H9 (cell line): ENCODE measurements at regions not wholly inside any gene's neighbourhood (a gene's known extent, or its start where the extent isn't known, plus 50 kb on each side); places are given as distances from the start of the nearest gene placed in this dataset.

ENCODE experiments used
- DNase-seq: peaks from one replicate; pipeline ENCODE4 v3.0.0-alpha.2; 2017
- H2AFZ ChIP-seq: one replicate; pipeline ENCODE4 v1.6.1; 2013; ENCODE audit warnings: mild to moderate bottlenecking, low read length, control low read depth, moderate library complexity
- H2AK5ac ChIP-seq: 2 replicates; pipeline ENCODE4 v1.6.1; 2013; ENCODE audit warnings: low read length, control low read depth, mixed read lengths; ENCODE audit not compliant: insufficient read length
- H2BK120ac ChIP-seq: one replicate; pipeline ENCODE4 v1.6.1; 2013; ENCODE audit warnings: low read depth, mild to moderate bottlenecking, low read length, control low read depth, inconsistent platforms; ENCODE audit not compliant: poor library complexity, severe bottlenecking
- H2BK12ac ChIP-seq: 2 replicates; pipeline ENCODE4 v1.6.1; 2013; ENCODE audit warnings: low read length, control low read depth, mixed read lengths, low read depth; ENCODE audit not compliant: insufficient read length
- H2BK15ac ChIP-seq: 2 replicates; pipeline ENCODE4 v1.6.1; 2013; ENCODE audit warnings: low read depth, low read length, control low read depth
- H2BK20ac ChIP-seq: one replicate; pipeline ENCODE4 v1.6.1; 2013; ENCODE audit warnings: low read depth, mild to moderate bottlenecking, low read length, control low read depth, inconsistent platforms; ENCODE audit not compliant: poor library complexity, severe bottlenecking
- H2BK5ac ChIP-seq: 2 replicates; pipeline ENCODE4 v1.6.1; 2013; ENCODE audit warnings: low read length, control low read depth, mixed read lengths; ENCODE audit not compliant: insufficient read length
- H3K14ac ChIP-seq: 2 replicates; pipeline ENCODE4 v1.6.1; 2013; ENCODE audit warnings: low read length, control low read depth; ENCODE audit not compliant: insufficient read depth
- H3K18ac ChIP-seq: 2 replicates; pipeline ENCODE4 v1.6.1; 2013; ENCODE audit warnings: low read depth, mild to moderate bottlenecking, mixed read lengths, low read length, control low read depth; ENCODE audit not compliant: insufficient read length
- H3K23ac ChIP-seq: 2 replicates; pipeline ENCODE4 v1.6.1; 2013; ENCODE audit warnings: low read length, control low read depth, mixed read lengths, low read depth; ENCODE audit not compliant: insufficient read length
- H3K23me2 ChIP-seq: 2 replicates; pipeline ENCODE4 v1.6.1; 2013; ENCODE audit warnings: low read depth, mild to moderate bottlenecking, mixed read lengths, low read length, control low read depth; ENCODE audit not compliant: insufficient read length, poor library complexity, severe bottlenecking
- H3K27ac ChIP-seq: 2 replicates; pipeline ENCODE4 v1.5.1; 2013; ENCODE audit warnings: low read length, control low read depth, mixed read lengths, low read depth; ENCODE audit not compliant: insufficient read length
- H3K27me3 ChIP-seq: 2 replicates; pipeline ENCODE4 v1.6.1; 2013; ENCODE audit warnings: low read length, control low read depth, inconsistent platforms; ENCODE audit not compliant: insufficient read depth
- H3K4ac ChIP-seq: 2 replicates; pipeline ENCODE4 v1.6.1; 2013; ENCODE audit warnings: low read depth, mild to moderate bottlenecking, control low read depth, inconsistent platforms, low read length, moderate library complexity
- H3K4me1 ChIP-seq: 2 replicates; pipeline ENCODE4 v1.6.1; 2013; ENCODE audit warnings: low read length, control low read depth, inconsistent platforms; ENCODE audit not compliant: insufficient read depth
- H3K4me2 ChIP-seq: 2 replicates; pipeline ENCODE4 v1.6.1; 2013; ENCODE audit warnings: low read length, control low read depth, mixed read lengths; ENCODE audit not compliant: insufficient read length, insufficient read depth
- H3K56ac ChIP-seq: 2 replicates; pipeline ENCODE4 v1.6.1; 2013; ENCODE audit warnings: low read depth, mild to moderate bottlenecking, mixed read lengths, low read length, control low read depth; ENCODE audit not compliant: insufficient read length
- H3K79me1 ChIP-seq: 2 replicates; pipeline ENCODE4 v1.6.1; 2013; ENCODE audit warnings: low read depth, mild to moderate bottlenecking, moderate library complexity, low read length, control low read depth, inconsistent platforms; ENCODE audit not compliant: insufficient read depth, poor library complexity, severe bottlenecking
- H3K79me2 ChIP-seq: 2 replicates; pipeline ENCODE4 v1.6.1; 2013; ENCODE audit warnings: low read length, control low read depth, inconsistent platforms; ENCODE audit not compliant: insufficient read depth
- H3K9ac ChIP-seq: 2 replicates; pipeline ENCODE4 v1.6.1; 2013; ENCODE audit warnings: low read length, control low read depth, mixed read lengths; ENCODE audit not compliant: insufficient read length; ENCODE audit errors: extremely low read depth
- H3K9me3 ChIP-seq: one replicate; pipeline ENCODE4 v1.6.1; 2013; ENCODE audit warnings: low read depth, low read length, inconsistent platforms; ENCODE audit not compliant: control insufficient read depth
- H3T11ph ChIP-seq: one replicate; pipeline ENCODE4 v1.6.1; 2013; ENCODE audit warnings: mild to moderate bottlenecking, low read length, control low read depth, inconsistent platforms
- H4K20me1 ChIP-seq: one replicate; pipeline ENCODE4 v1.6.1; 2013; ENCODE audit not compliant: control insufficient read depth, insufficient read length, insufficient read depth
- H4K5ac ChIP-seq: 2 replicates; pipeline ENCODE4 v1.6.1; 2013; ENCODE audit warnings: low read depth, mild to moderate bottlenecking, mixed read lengths, low read length, control low read depth; ENCODE audit not compliant: insufficient read length
- H4K8ac ChIP-seq: replicated peaks from 2 replicates; pipeline ENCODE4 v1.6.1; 2013; ENCODE audit warnings: low read length, control low read depth, mixed read lengths, low read depth; ENCODE audit not compliant: insufficient read length
- H4K91ac ChIP-seq: 2 replicates; pipeline ENCODE4 v1.6.1; 2013; ENCODE audit warnings: low read depth, mild to moderate bottlenecking, moderate library complexity, mixed read lengths, low read length, control low read depth; ENCODE audit not compliant: insufficient read length
- H3K27ac Mint-ChIP-seq, 3 experiments: 2 replicates in 2 of 3; 3 replicates in 1 of 3; pipeline ENCODE4 v1.8.0; 2020 to 2021; ENCODE audit warnings: mixed read lengths in 3 of 3, mild to moderate bottlenecking in 1 of 3, moderate library complexity in 1 of 3
- H3K27me3 Mint-ChIP-seq: 2 replicates; pipeline ENCODE4 v1.8.0; 2021; ENCODE audit warnings: low read depth, mild to moderate bottlenecking, moderate library complexity, mixed read lengths
- H3K36me3 Mint-ChIP-seq, 3 experiments: 2 replicates in 2 of 3; 3 replicates in 1 of 3; pipeline ENCODE4 v1.8.0; 2020 to 2021; ENCODE audit warnings: low read depth in 3 of 3, mixed read lengths in 3 of 3; ENCODE audit not compliant: insufficient read depth in 1 of 3
- H3K4me1 Mint-ChIP-seq, 2 experiments: 2 replicates each; pipeline ENCODE4 v1.8.0; 2020; ENCODE audit warnings: mixed read lengths in 2 of 2
- H3K4me3 Mint-ChIP-seq, 2 experiments: 2 replicates in 1 of 2; 3 replicates in 1 of 2; pipeline ENCODE4 v1.8.0; 2020 to 2021; ENCODE audit warnings: mild to moderate bottlenecking in 2 of 2, mixed read lengths in 2 of 2, moderate library complexity in 1 of 2
- H3K9me3 Mint-ChIP-seq, 2 experiments: 2 replicates in 1 of 2; 3 replicates in 1 of 2; pipeline ENCODE4 v1.8.0; 2020; ENCODE audit warnings: mild to moderate bottlenecking in 2 of 2, mixed read lengths in 2 of 2, moderate library complexity in 1 of 2
- CTCF ChIP-seq: fragments of 200-600 bp; sonication (generic); conservative IDR thresholded peaks from 3 replicates; pipeline ENCODE4 v1.8.0; 2021; ENCODE audit warnings: antibody characterized with exemption, mild to moderate bottlenecking
- WGBS: extraction: QIAGEN DNeasy Blood & Tissue Kit; methylation state at CpG from one replicate; pipeline ENCODE4 v1.1.7; 2013; ENCODE audit warnings: missing lambda C conversion rate, low lambda C conversion rate, mixed read lengths; ENCODE audit not compliant: insufficient read length; ENCODE audit errors: extremely low coverage; 5-methylcytosine and 5-hydroxymethylcytosine counted together

- H3K18ac ChIP-seq = no peak overlapping the region
- H3K4me2 ChIP-seq = no peak overlapping the region
- no peaks in the 10 kb centered on the region for H3K27me3 ChIP-seq
- no peak overlapping the region for H3T11ph ChIP-seq
- peaks cover 0 to 1% (median 0%) of the 10 kb centered on the region in 3 experiments; a peak in 3 of 7 replicates for H3K36me3 Mint-ChIP-seq
- no peaks in the 10 kb centered on the region for H3K4me1 Mint-ChIP-seq
- no peak overlapping the region for H3K27ac Mint-ChIP-seq
- no peaks in the 10 kb centered on the region for H3K27me3 Mint-ChIP-seq
- no peak overlapping the region for H2AK5ac ChIP-seq
- H3K4ac ChIP-seq = no peak overlapping the region
- H3K56ac ChIP-seq = no peak overlapping the region
- no peak overlapping the region for H3K27ac ChIP-seq
- H3K4me1 ChIP-seq = no peaks in the 10 kb centered on the region
- H3K9me3 ChIP-seq = no peaks in the 10 kb centered on the region
- H4K5ac ChIP-seq = no peak overlapping the region
- H3K4me3 Mint-ChIP-seq = no peak overlapping the region
- H4K8ac ChIP-seq = no peak overlapping the region
- H2AFZ ChIP-seq = no peak overlapping the region
- no peak overlapping the region for H2BK12ac ChIP-seq
- no peak overlapping the region for H3K9ac ChIP-seq
- H4K91ac ChIP-seq = no peak overlapping the region
- no peak for TF ChIP-seq CTCF
- H4K20me1 ChIP-seq = no peaks in the 10 kb centered on the region
- no peaks in the 10 kb centered on the region for H3K23me2 ChIP-seq
- H3K23ac ChIP-seq = no peak overlapping the region
- no peak overlapping the region for H2BK15ac ChIP-seq
- DNase-seq = no peak
- H2BK120ac ChIP-seq = no peak overlapping the region
- H3K79me2 ChIP-seq = no peaks in the 10 kb centered on the region
- H3K79me1 ChIP-seq = no peaks in the 10 kb centered on the region
- peaks cover 2 to 3% of the 10 kb centered on the region in 2 experiments; a peak in 3 of 5 replicates for H3K9me3 Mint-ChIP-seq
- no peak overlapping the region for H3K14ac ChIP-seq
- no CpG with 5 or more reads among the region's 5 CpGs for WGBS
- no peak overlapping the region for H2BK20ac ChIP-seq
- no peak overlapping the region for H2BK5ac ChIP-seq
Measured at GRCh38 chr3:83251490-83251889, 1490.0 kb upstream of the GBE1 start.
